Panc1 (cell line): ENCODE measurements at regions not wholly inside any gene's neighbourhood (a gene's known extent, or its start where the extent isn't known, plus 50 kb on each side); places are given as distances from the start of the nearest gene placed in this dataset.

Source experiments
- ATAC-seq: fragments of 200-7000 bp; cut with Tn5 transposase; 2 replicates; pipeline ENCODE4 v1.9.1; 2020; ENCODE audit warnings: mild to moderate bottlenecking, moderate library complexity
- BruUV-seq: library from RNA; stranded (reverse); fragments of 400-500 nt; replicated peaks from 2 replicates; lab custom pipeline; 2021; lab: Mats Ljungman, UMichigan
- CTCF ChIA-PET: fragments of 300-600 bp; sonication (Branson Sonifier 250); formaldehyde crosslinking; loops from one replicate; lab custom pipeline; 2022; ENCODE audit warnings: antibody characterized with exemption; lab: Charles Lee
- POLR2A ChIA-PET: fragments of 300-600 bp; sonication (Branson Sonifier 250); formaldehyde crosslinking; loops from one replicate; lab custom pipeline; 2022; ENCODE audit warnings: antibody characterized with exemption; lab: Charles Lee
- DNase-seq: peaks from one replicate; pipeline ENCODE4 v3.0.0-alpha.2; 2010; ENCODE audit warnings: low read depth, low spot score
- H3K27ac ChIP-seq: 2 replicates; pipeline ENCODE4 v1.5.1; 2011; ENCODE audit warnings: mild to moderate bottlenecking, low read length, inconsistent platforms
- H3K27me3 ChIP-seq: fragments of 200-500 bp; sonication (Bioruptor generic); 2 replicates; pipeline ENCODE4 v1.6.0; 2014; ENCODE audit warnings: low read length, inconsistent platforms; ENCODE audit not compliant: control insufficient read depth, insufficient read depth
- H3K36me3 ChIP-seq: fragments of 200-500 bp; sonication (Bioruptor generic); 2 replicates; pipeline ENCODE4 v1.5.1; 2014; ENCODE audit warnings: inconsistent platforms, mild to moderate bottlenecking, low read length, moderate library complexity; ENCODE audit not compliant: control insufficient read depth, insufficient read depth
- H3K4me1 ChIP-seq: 2 replicates; pipeline ENCODE4 v1.5.1; 2011; ENCODE audit warnings: inconsistent platforms, mild to moderate bottlenecking, low read length, moderate library complexity; ENCODE audit not compliant: control insufficient read depth, insufficient read depth
- H3K4me3 ChIP-seq, 2 experiments: 2 replicates each; pipeline ENCODE4 v1.5.1; 2011 to 2012; ENCODE audit warnings: low read depth in 2 of 2, low read length in 2 of 2, mild to moderate bottlenecking in 2 of 2, inconsistent platforms in 1 of 2, moderate library complexity in 1 of 2
- H3K9me3 ChIP-seq: fragments of 200-500 bp; sonication (Bioruptor generic); 2 replicates; pipeline ENCODE4 v1.5.1; 2014; ENCODE audit warnings: low read depth, mild to moderate bottlenecking, inconsistent platforms, low read length, moderate library complexity; ENCODE audit not compliant: control insufficient read depth, insufficient read depth
- CTCF ChIP-seq: fragments of 450-650 bp; IDR thresholded peaks from 2 replicates; pipeline ENCODE4 v1.5.1; 2017; ENCODE audit warnings: mild to moderate bottlenecking
- POLR2AphosphoS5 ChIP-seq: IDR thresholded peaks from 2 replicates; pipeline ENCODE4 v1.6.1; 2012; ENCODE audit warnings: mild to moderate bottlenecking, low read depth, low read length, moderate library complexity
- REST ChIP-seq, 2 experiments: IDR thresholded peaks; 2 replicates each; pipeline ENCODE4 v1.6.1; 2011 to 2012; ENCODE audit warnings: low read depth in 2 of 2, control low read depth in 1 of 2, low read length in 1 of 2, mild to moderate bottlenecking in 1 of 2, moderate library complexity in 1 of 2; ENCODE audit not compliant: insufficient read depth in 1 of 2
- SIN3A ChIP-seq: IDR thresholded peaks from 2 replicates; pipeline ENCODE4 v1.6.1; 2012; ENCODE audit warnings: low read depth, mild to moderate bottlenecking, low read length, moderate library complexity, borderline replicate concordance; ENCODE audit not compliant: insufficient read depth
- TCF7L2 ChIP-seq: IDR thresholded peaks from 2 replicates; pipeline ENCODE4 v1.6.1; 2011; ENCODE audit warnings: mild to moderate bottlenecking, low read depth, low read length, inconsistent platforms
- in situ Hi-C: cut with HindIII; loops from 2 replicates; pipeline ENCODE4 v1.10.0; 2016; ENCODE audit warnings: low sequenced_read_pairs, low pct_unique_long_range_greater_than_20kb
- intact Hi-C: fragments of 100-400 bp; cut with micrococcal nuclease; formaldehyde crosslinking; loops from one replicate; pipeline ENCODE4 v1.10.0; 2022; ENCODE audit not compliant: unreplicated experiment

- TF ChIP-seq REST (IDR thresholded peaks at IDR 0.05; ENCODE audit: insufficient read depth in 1 of 2, low read depth in 2 of 2, low read length in 1 of 2) (no peak), TCF7L2 (no peak), CTCF (no peak), SIN3A (no peak), POLR2AphosphoS5 (no peak)
- Histone ChIP-seq H3K27me3 (no peaks in the 10 kb centered on the region), H3K36me3 (no peaks in the 10 kb centered on the region), H3K4me3 (no peak overlapping the region), H3K9me3 (no peaks in the 10 kb centered on the region), H3K4me1 (no peaks in the 10 kb centered on the region), H3K27ac (no peak overlapping the region)
- in situ Hi-C loops, result no loop called here
- ChIA-PET CTCF (no interaction called here), POLR2A (no interaction called here)
- DNase-seq, result no peak
- no TSS peak for BruUV-seq
- intact Hi-C loops, result no loop called here
- ATAC-seq, result no peak
Measured at GRCh38 chr2:134019871-134020270, 234.0 kb upstream of the MGAT5 start.

- no peak for ATAC-seq
- DNase-seq, result no peak
- no peak for TF ChIP-seq REST (IDR thresholded peaks at IDR 0.05; ENCODE audit: insufficient read depth in 1 of 2, low read depth in 2 of 2, low read length in 1 of 2)
- TF ChIP-seq TCF7L2, result no peak
- no peak for TF ChIP-seq POLR2AphosphoS5
- TF ChIP-seq CTCF, result no peak
- no peak for TF ChIP-seq SIN3A
- Histone ChIP-seq H3K27me3 (no peaks in the 10 kb centered on the region), H3K4me1 (no peaks in the 10 kb centered on the region), H3K4me3 (no peak overlapping the region), H3K9me3 (no peaks in the 10 kb centered on the region), H3K36me3 (no peaks in the 10 kb centered on the region), H3K27ac (no peak overlapping the region)
- in situ Hi-C loops (no loop called here), intact Hi-C loops (no loop called here)
- POLR2A ChIA-PET, result no interaction called here
- CTCF ChIA-PET, result no interaction called here
- no TSS peak for BruUV-seq
Measured at GRCh38 chr2:134020608-134021007, 233.3 kb upstream of the MGAT5 start.
